ENCODE measurements at regions not wholly inside any gene's neighbourhood (a gene's known extent, or its start where the extent isn't known, plus 50 kb on each side); places are given as distances from the start of the nearest gene placed in this dataset.

DNA sequence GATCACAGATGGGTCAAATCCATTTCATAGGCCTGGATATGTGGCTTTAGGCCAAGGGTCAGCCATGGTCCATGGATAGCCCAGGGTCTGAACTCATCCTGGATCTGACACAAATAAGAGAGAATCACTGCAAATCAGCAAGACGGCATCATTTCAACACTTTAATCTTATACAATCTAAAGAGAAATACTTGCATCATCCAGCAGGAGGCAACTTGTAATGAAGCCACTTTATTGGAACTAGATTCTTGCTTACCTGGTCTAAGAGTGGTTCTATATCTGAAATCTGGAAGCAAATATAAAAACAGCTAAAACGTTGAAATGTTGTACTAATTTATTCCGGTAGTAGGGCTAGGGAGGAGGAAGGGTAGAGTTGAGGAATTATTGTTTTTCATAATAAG lies 870.1 kb downstream of the JRKL start:
- intact Hi-C loops (cut with DNase I): no loop called here
- H3K4me3 ChIP-seq: no peak overlapping the region
- 84 to 92% (median 91%) methylated on average over 3 of the region's 3 CpGs for WGBS, 3 donors

DNA sequence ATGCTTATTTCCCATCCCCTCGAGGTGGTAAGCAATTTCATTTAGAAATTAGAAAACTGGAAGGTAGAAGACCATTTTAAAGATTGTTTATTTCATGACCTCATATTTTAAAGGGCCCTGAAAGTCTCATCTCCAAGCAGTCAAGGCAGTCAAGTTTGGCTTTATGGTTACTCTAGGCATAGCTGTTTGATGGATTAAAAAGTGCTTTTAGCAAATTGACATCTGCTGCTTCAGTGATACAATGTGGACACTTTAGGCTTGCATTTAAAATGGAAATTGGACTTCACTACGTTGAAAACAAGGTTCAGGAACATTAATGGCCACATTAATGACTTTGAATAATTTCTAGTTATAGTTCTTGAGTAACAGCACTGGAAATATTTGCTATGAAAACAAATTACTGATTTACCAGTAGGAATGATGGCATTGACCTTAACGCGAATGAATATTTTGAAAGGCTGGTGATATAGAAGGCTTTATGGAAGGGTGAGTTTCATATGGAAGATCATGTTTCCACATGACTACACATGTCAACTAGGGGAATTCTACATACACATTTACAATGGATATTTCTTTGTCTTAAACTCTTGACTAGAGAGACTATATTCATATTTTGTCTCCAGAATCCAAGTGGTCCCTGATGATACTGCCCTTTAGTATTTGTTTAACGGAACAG lies 873.5 kb downstream of the JRKL start:
- intact Hi-C loops (cut with DNase I): no loop called here
- 75 to 77% (median 76%) methylated on average over 5 of the region's 5 CpGs for WGBS, 3 donors
- DNase-seq: no peak
- TF ChIP-seq POLR2A (IDR thresholded peaks at IDR 0.05) (no peak), EP300 (IDR thresholded peaks at IDR 0.05) (no peak)
- TF ChIP-seq, protein P1, sequence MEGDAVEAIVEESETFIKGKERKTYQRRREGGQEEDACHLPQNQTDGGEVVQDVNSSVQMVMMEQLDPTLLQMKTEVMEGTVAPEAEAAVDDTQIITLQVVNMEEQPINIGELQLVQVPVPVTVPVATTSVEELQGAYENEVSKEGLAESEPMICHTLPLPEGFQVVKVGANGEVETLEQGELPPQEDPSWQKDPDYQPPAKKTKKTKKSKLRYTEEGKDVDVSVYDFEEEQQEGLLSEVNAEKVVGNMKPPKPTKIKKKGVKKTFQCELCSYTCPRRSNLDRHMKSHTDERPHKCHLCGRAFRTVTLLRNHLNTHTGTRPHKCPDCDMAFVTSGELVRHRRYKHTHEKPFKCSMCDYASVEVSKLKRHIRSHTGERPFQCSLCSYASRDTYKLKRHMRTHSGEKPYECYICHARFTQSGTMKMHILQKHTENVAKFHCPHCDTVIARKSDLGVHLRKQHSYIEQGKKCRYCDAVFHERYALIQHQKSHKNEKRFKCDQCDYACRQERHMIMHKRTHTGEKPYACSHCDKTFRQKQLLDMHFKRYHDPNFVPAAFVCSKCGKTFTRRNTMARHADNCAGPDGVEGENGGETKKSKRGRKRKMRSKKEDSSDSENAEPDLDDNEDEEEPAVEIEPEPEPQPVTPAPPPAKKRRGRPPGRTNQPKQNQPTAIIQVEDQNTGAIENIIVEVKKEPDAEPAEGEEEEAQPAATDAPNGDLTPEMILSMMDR (IDR thresholded peaks at IDR 0.05): no peak
- Histone ChIP-seq H3K27ac (no peak overlapping the region), H3K27me3 (no peaks in the 10 kb centered on the region), H3K4me3 (no peak overlapping the region), H3K36me3 (no peaks in the 10 kb centered on the region), H3K9me3 (no peaks in the 10 kb centered on the region), H3K4me1 (ENCODE audit: insufficient read depth) (no peaks in the 10 kb centered on the region)

More for the DNA sequence above, 870.1 kb downstream of the JRKL start:
- TF ChIP-seq EP300 (IDR thresholded peaks at IDR 0.05): no peak
- TF ChIP-seq, protein P1 (IDR thresholded peaks at IDR 0.05): no peak
- TF ChIP-seq POLR2A (IDR thresholded peaks at IDR 0.05): no peak
- Histone ChIP-seq H3K4me1 (ENCODE audit: insufficient read depth) (no peaks in the 10 kb centered on the region), H3K27me3 (no peaks in the 10 kb centered on the region), H3K27ac (no peak overlapping the region), H3K9me3 (no peaks in the 10 kb centered on the region), H3K36me3 (no peaks in the 10 kb centered on the region)
- no peak for DNase-seq

- no peak overlapping the region for H3K27ac ChIP-seq
- no peaks in the 10 kb centered on the region for H3K27me3 ChIP-seq
- no peaks in the 10 kb centered on the region for H3K36me3 ChIP-seq
- no peak for DNase-seq
- TF ChIP-seq EP300 (IDR thresholded peaks at IDR 0.05): no peak
- TF ChIP-seq, protein P1 (IDR thresholded peaks at IDR 0.05): no peak
- TF ChIP-seq POLR2A (IDR thresholded peaks at IDR 0.05): no peak
- 79 to 85% (median 81%) methylated on average over 4 of the region's 4 CpGs for WGBS, 3 donors
- intact Hi-C loops (cut with DNase I): no loop called here
- H3K4me3 ChIP-seq: no peak overlapping the region
- H3K4me1 ChIP-seq (ENCODE audit: insufficient read depth): no peaks in the 10 kb centered on the region
- H3K9me3 ChIP-seq: no peaks in the 10 kb centered on the region
These were observed 879.7 kb downstream of the JRKL start for GRCh38 chr11:97269527-97269926.

DNA sequence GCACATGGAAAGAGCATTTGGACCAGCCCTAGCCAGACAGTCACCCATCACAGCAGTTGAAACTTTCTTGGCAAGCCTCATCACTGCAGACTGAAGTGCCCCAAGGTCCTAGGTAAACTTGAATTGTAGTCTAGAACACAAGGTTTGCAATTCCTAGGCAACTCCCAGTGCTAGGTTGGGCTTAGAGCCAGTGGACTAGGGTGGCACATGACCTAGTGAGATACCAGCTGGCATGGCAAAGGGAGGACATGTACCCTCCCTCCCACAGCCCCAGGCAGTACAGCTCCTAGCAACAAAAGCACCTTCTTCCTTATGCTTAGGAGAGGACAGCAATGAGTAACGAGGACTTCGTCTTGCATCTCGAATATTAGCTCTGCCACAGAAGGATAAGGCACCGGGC lies 889.5 kb downstream of the JRKL start:
- WGBS, 3 donors: 90 to 96% (median 94%) methylated on average over 4 of the region's 4 CpGs
- no peaks in the 10 kb centered on the region for H3K9me3 ChIP-seq
- no peak for DNase-seq

More for the DNA sequence above, 889.5 kb downstream of the JRKL start:
- Histone ChIP-seq H3K4me3 (no peak overlapping the region), H3K36me3 (no peaks in the 10 kb centered on the region), H3K27me3 (no peaks in the 10 kb centered on the region), H3K27ac (no peak overlapping the region), H3K4me1 (ENCODE audit: insufficient read depth) (no peaks in the 10 kb centered on the region)
- TF ChIP-seq EP300 (IDR thresholded peaks at IDR 0.05) (no peak), POLR2A (IDR thresholded peaks at IDR 0.05) (no peak)
- TF ChIP-seq, protein P1 (IDR thresholded peaks at IDR 0.05): no peak
- intact Hi-C loops (cut with DNase I): no loop called here
